ENCODE measurements at regions not wholly inside any gene's neighbourhood (a gene's known extent, or its start where the extent isn't known, plus 50 kb on each side); places are given as distances from the start of the nearest gene placed in this dataset.

DNA sequence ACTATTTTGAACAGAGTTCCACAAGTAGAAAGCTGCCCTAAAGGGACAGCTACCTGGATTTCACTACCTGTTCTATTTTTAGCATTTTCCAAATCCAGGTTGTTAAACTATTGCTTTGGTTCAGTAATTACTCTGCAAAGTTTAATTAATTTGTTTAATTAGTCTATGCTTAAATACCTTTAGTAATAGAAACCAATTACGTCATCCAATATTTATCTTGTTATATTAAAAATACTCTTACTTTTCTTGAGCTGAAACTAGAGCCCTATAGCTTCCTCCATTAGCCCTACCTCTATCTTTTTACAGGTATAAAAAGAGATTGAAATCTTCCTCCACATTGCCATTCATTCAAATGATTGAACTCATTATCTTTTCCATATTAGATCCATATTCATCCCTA, 514.6 kb downstream of the DSC3 start:
- H3K4me2 ChIP-seq (ENCODE audit: control insufficient read depth, extremely low read depth, insufficient read depth, low read depth, low read length) = no peak overlapping the region
- H3K9me1 ChIP-seq (ENCODE audit: control insufficient read depth, extremely low read depth, insufficient read depth, low read length) = no peaks in the 10 kb centered on the region
- no peak overlapping the region for H3K9ac ChIP-seq (ENCODE audit: control insufficient read depth, extremely low read depth, insufficient read depth, low read length)
- no peaks in the 10 kb centered on the region for H3K36me3 ChIP-seq (ENCODE audit: control insufficient read depth in 2 of 2, extremely low read depth in 1 of 2, insufficient read depth in 2 of 2, low read length in 2 of 2)
- no peak overlapping the region for H3K27ac ChIP-seq (ENCODE audit: control insufficient read depth, insufficient read depth, low read length)
- H3K4me3 ChIP-seq (ENCODE audit: control insufficient read depth in 2 of 3, extremely low read depth in 1 of 3, insufficient read depth in 2 of 3, low read depth in 1 of 3, low read length in 3 of 3) = no peak overlapping the region
- DNase-seq (ENCODE audit: low read depth, low spot score) = no peak
- H3K9me3 ChIP-seq (ENCODE audit: control insufficient read depth, low read depth, low read length) = no peaks in the 10 kb centered on the region
- H3K4me1 ChIP-seq (ENCODE audit: control insufficient read depth, extremely low read depth, insufficient read depth, low read length) = no peaks in the 10 kb centered on the region
- no peak overlapping the region for H2AFZ ChIP-seq (ENCODE audit: control insufficient read depth, low read length)
- TF ChIP-seq EZH2 (IDR thresholded peaks at IDR 0.05; ENCODE audit: low read length) (no peak), CTCF (optimal IDR thresholded peaks at IDR 0.05 in 1 of 3, IDR thresholded peaks at IDR 0.05 in 1 of 3, conservative IDR thresholded peaks at IDR 0.05 in 1 of 3; ENCODE audit: extremely low read depth in 1 of 3, insufficient read depth in 2 of 3, low read length in 3 of 3) (no peak)
- dilution Hi-C loops (cut with MboI; ENCODE audit: extremely low pct_ligation_motif_present, low sequenced_read_pairs) = no loop called here
- no peaks in the 10 kb centered on the region for H3K27me3 ChIP-seq (ENCODE audit: control insufficient read depth, extremely low read depth, insufficient read depth, low read length)
- FAIRE-seq = no peak
- no peaks in the 10 kb centered on the region for H4K20me1 ChIP-seq (ENCODE audit: control insufficient read depth, extremely low read depth, insufficient read depth, low read length)
- H3K79me2 ChIP-seq (ENCODE audit: control insufficient read depth, insufficient read depth, low read length) = no peaks in the 10 kb centered on the region

GRCh38 chr18:30527226-30527625, 515.3 kb downstream of the DSC3 start:
- Histone ChIP-seq H3K9me3 (ENCODE audit: control insufficient read depth, low read depth, low read length) (no peaks in the 10 kb centered on the region), H3K9me1 (ENCODE audit: control insufficient read depth, extremely low read depth, insufficient read depth, low read length) (no peaks in the 10 kb centered on the region), H3K9ac (ENCODE audit: control insufficient read depth, extremely low read depth, insufficient read depth, low read length) (no peak overlapping the region), H3K27ac (ENCODE audit: control insufficient read depth, insufficient read depth, low read length) (no peak overlapping the region), H3K4me3 (ENCODE audit: control insufficient read depth in 2 of 3, extremely low read depth in 1 of 3, insufficient read depth in 2 of 3, low read depth in 1 of 3, low read length in 3 of 3) (no peak overlapping the region), H2AFZ (ENCODE audit: control insufficient read depth, low read length) (no peak overlapping the region), H3K4me1 (ENCODE audit: control insufficient read depth, extremely low read depth, insufficient read depth, low read length) (no peaks in the 10 kb centered on the region), H3K36me3 (ENCODE audit: control insufficient read depth in 2 of 2, extremely low read depth in 1 of 2, insufficient read depth in 2 of 2, low read length in 2 of 2) (no peaks in the 10 kb centered on the region), H4K20me1 (ENCODE audit: control insufficient read depth, extremely low read depth, insufficient read depth, low read length) (no peaks in the 10 kb centered on the region), H3K27me3 (ENCODE audit: control insufficient read depth, extremely low read depth, insufficient read depth, low read length) (no peaks in the 10 kb centered on the region), H3K79me2 (ENCODE audit: control insufficient read depth, insufficient read depth, low read length) (no peaks in the 10 kb centered on the region), H3K4me2 (ENCODE audit: control insufficient read depth, extremely low read depth, insufficient read depth, low read depth, low read length) (no peak overlapping the region)
- dilution Hi-C loops (cut with MboI; ENCODE audit: extremely low pct_ligation_motif_present, low sequenced_read_pairs) = no loop called here
- DNase-seq (ENCODE audit: low read depth, low spot score) (no peak), FAIRE-seq (no peak)
- TF ChIP-seq CTCF (optimal IDR thresholded peaks at IDR 0.05 in 1 of 3, IDR thresholded peaks at IDR 0.05 in 1 of 3, conservative IDR thresholded peaks at IDR 0.05 in 1 of 3; ENCODE audit: extremely low read depth in 1 of 3, insufficient read depth in 2 of 3, low read length in 3 of 3) (no peak), EZH2 (IDR thresholded peaks at IDR 0.05; ENCODE audit: low read length) (no peak)

Data from keratinocyte (primary cell).